HCT116 (cell line): ENCODE measurements at regions not wholly inside any gene's neighbourhood (a gene's known extent, or its start where the extent isn't known, plus 50 kb on each side); places are given as distances from the start of the nearest gene placed in this dataset.

Experiments
- ATAC-seq: fragments of 200-7000 bp; cut with Tn5 transposase; 2 replicates; pipeline ENCODE4 v1.9.1; 2020; ENCODE audit warnings: mild to moderate bottlenecking, moderate library complexity
- BruUV-seq: library from RNA; stranded (reverse); fragments of 400-500 nt; replicated peaks from 2 replicates; lab custom pipeline; 2021; lab: Mats Ljungman, UMichigan
- CTCF ChIA-PET: fragments of 300-600 bp; sonication (Branson Sonifier 250); formaldehyde crosslinking; loops from one replicate; lab custom pipeline; 2021; ENCODE audit warnings: antibody characterized with exemption; lab: Charles Lee
- POLR2A ChIA-PET: fragments of 300-600, 350-600 bp; sonication (Branson Sonifier 250); formaldehyde crosslinking; loops from one replicate; lab custom pipeline; 2021; ENCODE audit warnings: antibody characterized with exemption; lab: Charles Lee
- RAD21 ChIA-PET, 2 experiments: fragments of 300-600 bp; sonication (Branson Sonifier 250); formaldehyde crosslinking; loops; one replicate each; lab custom pipeline; 2023; ENCODE audit warnings: low total read pairs in 2 of 2; ENCODE audit not compliant: uncharacterized antibody in 2 of 2, unreplicated experiment in 2 of 2, low non-redundant PET in 1 of 2; lab: Charles Lee
- DNase-seq: peaks from one replicate; pipeline ENCODE4 v3.0.0-alpha.2; 2010; ENCODE audit warnings: low read depth, low spot score
- H2AFZ ChIP-seq: fragments of 200-600 bp; shearing (Covaris generic), sonication (generic); 2 replicates; pipeline ENCODE4 v1.6.1; 2017; ENCODE audit warnings: low read depth, mixed run types, mixed read lengths, antibody characterized with exemption, low read length; ENCODE audit not compliant: poor library complexity, severe bottlenecking
- H3K27ac ChIP-seq: 2 replicates; pipeline ENCODE4 v1.5.1; 2012; ENCODE audit warnings: low read depth, low read length
- H3K27me3 ChIP-seq: fragments of 200-600 bp; sonication (generic); 2 replicates; pipeline ENCODE4 v1.6.1; 2016; ENCODE audit warnings: mixed run types, low read length, mixed read lengths; ENCODE audit not compliant: insufficient read depth
- H3K36me3 ChIP-seq, 2 experiments: fragments of 200-500 bp in 1 of 2; fragments of 200-600 bp in 1 of 2; sonication (Bioruptor generic) in 1 of 2; sonication (generic) in 1 of 2; 2 replicates each; pipeline versions ENCODE4 v1.5.1 to v1.6.1; 2014 to 2016; ENCODE audit warnings: low read length in 2 of 2, inconsistent platforms in 1 of 2, mixed read lengths in 1 of 2, mixed run types in 1 of 2; ENCODE audit not compliant: insufficient read depth in 2 of 2, control insufficient read depth in 1 of 2
- H3K4me1 ChIP-seq, 2 experiments: fragments of 200-600 bp in 1 of 2; sonication (generic) in 1 of 2; 2 replicates each; pipeline versions ENCODE4 v1.5.1 to v1.6.1; 2012 to 2017; ENCODE audit warnings: low read length in 2 of 2, inconsistent platforms in 1 of 2, mild to moderate bottlenecking in 1 of 2, mixed read lengths in 1 of 2, mixed run types in 1 of 2, moderate library complexity in 1 of 2; ENCODE audit not compliant: insufficient read depth in 2 of 2, control insufficient read depth in 1 of 2
- H3K4me2 ChIP-seq: fragments of 200-600 bp; sonication (generic); 2 replicates; pipeline ENCODE4 v1.6.1; 2017; ENCODE audit warnings: mixed run types, low read length, mixed read lengths
- H3K4me3 ChIP-seq, 2 experiments: fragments of 200-600 bp in 1 of 2; sonication (generic) in 1 of 2; replicated peaks in 1 of 2; 2 replicates each; pipeline ENCODE4 v1.5.1; 2011 to 2016; ENCODE audit warnings: low read length in 2 of 2, control low read depth in 1 of 2, low read depth in 1 of 2, mild to moderate bottlenecking in 1 of 2, mixed read lengths in 1 of 2, mixed run types in 1 of 2
- H3K79me2 ChIP-seq: fragments of 200-600 bp; sonication (generic); 2 replicates; pipeline ENCODE4 v1.6.1; 2017; ENCODE audit warnings: mild to moderate bottlenecking, mixed run types, low read length, moderate library complexity, mixed read lengths; ENCODE audit not compliant: insufficient read depth
- H3K9ac ChIP-seq: fragments of 200-600 bp; sonication (generic); 2 replicates; pipeline ENCODE4 v1.6.1; 2016; ENCODE audit warnings: low read length, mixed read lengths
- H3K9me2 ChIP-seq: fragments of 200-600 bp; sonication (generic), shearing (Covaris generic); 2 replicates; pipeline ENCODE4 v1.6.1; 2017; ENCODE audit warnings: mixed run types, mild to moderate bottlenecking, moderate library complexity; ENCODE audit not compliant: insufficient read depth
- H3K9me3 ChIP-seq, 2 experiments: fragments of 200-500 bp in 1 of 2; fragments of 200-600 bp in 1 of 2; sonication (Bioruptor generic) in 1 of 2; sonication (generic) in 1 of 2; 2 replicates each; pipeline ENCODE4 v1.6.1; 2014 to 2017; ENCODE audit warnings: low read length in 2 of 2, mixed read lengths in 2 of 2, inconsistent platforms in 1 of 2, low read depth in 1 of 2, mild to moderate bottlenecking in 1 of 2, mixed run types in 1 of 2, moderate library complexity in 1 of 2; ENCODE audit not compliant: control insufficient read depth in 1 of 2, insufficient read depth in 1 of 2
- H4K20me1 ChIP-seq: fragments of 200-600 bp; sonication (generic), shearing (Covaris generic); 2 replicates; pipeline ENCODE4 v1.6.1; 2017; ENCODE audit warnings: mixed run types, mild to moderate bottlenecking, moderate library complexity; ENCODE audit not compliant: insufficient read depth
- CBX3 ChIP-seq: IDR thresholded peaks from 2 replicates; pipeline ENCODE4 v1.6.1; 2012; ENCODE audit warnings: low read depth
- CEBPB ChIP-seq: IDR thresholded peaks from 2 replicates; pipeline ENCODE4 v1.6.1; 2012; ENCODE audit warnings: low read depth
- EGR1 ChIP-seq: IDR thresholded peaks from 2 replicates; pipeline ENCODE4 v1.6.1; 2012; ENCODE audit warnings: low read depth
- ELF1 ChIP-seq: IDR thresholded peaks from 2 replicates; pipeline ENCODE4 v1.6.1; 2012; ENCODE audit warnings: low read depth, borderline replicate concordance
- EZH2 ChIP-seq: fragments of 200-600 bp; sonication (generic); IDR thresholded peaks from 2 replicates; pipeline ENCODE4 v1.6.1; 2017; ENCODE audit warnings: antibody characterized with exemption, mixed run types
- EZH2phosphoT487 ChIP-seq: fragments of 200-600 bp; IDR thresholded peaks from 2 replicates; pipeline ENCODE4 v1.6.1; 2018; ENCODE audit warnings: antibody characterized with exemption, borderline replicate concordance
- FOSL1 ChIP-seq: IDR thresholded peaks from 2 replicates; pipeline ENCODE4 v1.6.1; 2012; ENCODE audit warnings: low read depth
- POLR2A ChIP-seq: IDR thresholded peaks from 2 replicates; pipeline ENCODE4 v1.7.0; 2011; ENCODE audit warnings: borderline replicate concordance; ENCODE audit not compliant: insufficient read depth, insufficient read length; ENCODE audit errors: extremely low read depth
- POLR2AphosphoS5 ChIP-seq: IDR thresholded peaks from 2 replicates; pipeline ENCODE4 v1.6.1; 2011; ENCODE audit warnings: mild to moderate bottlenecking, low read depth, low read length, moderate library complexity
- RAD21 ChIP-seq: IDR thresholded peaks from 2 replicates; pipeline ENCODE4 v1.6.1; 2012; ENCODE audit warnings: low read depth, mild to moderate bottlenecking
- SIN3A ChIP-seq: IDR thresholded peaks from 2 replicates; pipeline ENCODE4 v1.6.1; 2012; ENCODE audit warnings: low read depth
- SP1 ChIP-seq: IDR thresholded peaks from 2 replicates; pipeline ENCODE4 v1.6.1; 2012; ENCODE audit warnings: low read depth
- TCF7L2 ChIP-seq: IDR thresholded peaks from 2 replicates; pipeline ENCODE4 v1.7.0; 2011; ENCODE audit warnings: borderline replicate concordance, inconsistent platforms; ENCODE audit not compliant: insufficient read depth, insufficient read length; ENCODE audit errors: extremely low read depth
- YY1 ChIP-seq: IDR thresholded peaks from 2 replicates; pipeline ENCODE4 v1.6.1; 2011; ENCODE audit warnings: low read length, low read depth, moderate library complexity, mild to moderate bottlenecking; ENCODE audit not compliant: insufficient replicate concordance; ENCODE audit errors: extremely low read depth
- ZNF274 ChIP-seq: fragments of 200-500 bp; sonication (Bioruptor generic); IDR thresholded peaks from 2 replicates; pipeline ENCODE4 v1.6.1; 2014; ENCODE audit warnings: mild to moderate bottlenecking, low read depth, low read length, inconsistent platforms
- intact Hi-C: fragments of 100-400 bp; cut with micrococcal nuclease; formaldehyde crosslinking; loops from 2 replicates; pipeline ENCODE4 v1.10.0; 2022
- TF ChIP-seq, protein P1 (sequence below), 3 experiments: fragments of 200-600 bp in 1 of 3; sonication (generic) in 1 of 3; IDR thresholded peaks in 2 of 3; conservative IDR thresholded peaks in 1 of 3; 2 replicates each; pipeline ENCODE4 v1.5.1; 2012 to 2017; ENCODE audit warnings: low read depth in 2 of 3, low read length in 2 of 3, antibody characterized with exemption in 1 of 3, borderline replicate concordance in 1 of 3, control low read depth in 1 of 3, mild to moderate bottlenecking in 1 of 3, mixed read lengths in 1 of 3, mixed run types in 1 of 3, moderate library complexity in 1 of 3; ENCODE audit not compliant: insufficient read depth in 1 of 3
- TF ChIP-seq, protein P2 (sequence below): IDR thresholded peaks from 2 replicates; pipeline ENCODE4 v1.6.1; 2012
- TF ChIP-seq, protein P3 (sequence below): IDR thresholded peaks from 2 replicates; pipeline ENCODE4 v1.6.1; 2012; ENCODE audit warnings: low read depth

DNA sequence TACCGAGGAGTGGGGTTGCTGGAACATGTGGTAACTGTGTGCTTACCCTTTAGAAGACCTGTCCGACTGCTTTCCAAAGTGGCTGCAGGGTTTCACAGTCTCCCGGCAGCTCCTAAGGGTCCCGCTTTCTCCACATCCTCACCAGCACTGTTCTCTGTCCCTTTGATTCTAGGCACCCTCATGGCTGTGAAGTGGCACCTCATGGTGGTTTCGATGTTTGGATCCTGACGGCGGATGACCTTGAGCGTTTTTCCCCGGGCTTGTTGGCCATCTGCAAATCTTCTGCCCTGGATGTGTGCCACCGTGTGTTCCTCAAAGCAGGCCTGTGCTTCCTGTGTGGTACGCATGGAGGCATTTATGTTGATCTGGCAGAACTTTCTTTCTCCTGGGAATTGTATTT, 292.5 kb upstream of the HDAC4 start:
- intact Hi-C loops = no loop called here
- Histone ChIP-seq H3K36me3 (no peaks in the 10 kb centered on the region), H3K4me2 (no peak overlapping the region), H3K27me3 (peaks cover 10% of the 10 kb centered on the region; the same call in 1 of the 2 replicates)
- POLR2A ChIA-PET = no interaction called here
- TF ChIP-seq, protein P1, sequence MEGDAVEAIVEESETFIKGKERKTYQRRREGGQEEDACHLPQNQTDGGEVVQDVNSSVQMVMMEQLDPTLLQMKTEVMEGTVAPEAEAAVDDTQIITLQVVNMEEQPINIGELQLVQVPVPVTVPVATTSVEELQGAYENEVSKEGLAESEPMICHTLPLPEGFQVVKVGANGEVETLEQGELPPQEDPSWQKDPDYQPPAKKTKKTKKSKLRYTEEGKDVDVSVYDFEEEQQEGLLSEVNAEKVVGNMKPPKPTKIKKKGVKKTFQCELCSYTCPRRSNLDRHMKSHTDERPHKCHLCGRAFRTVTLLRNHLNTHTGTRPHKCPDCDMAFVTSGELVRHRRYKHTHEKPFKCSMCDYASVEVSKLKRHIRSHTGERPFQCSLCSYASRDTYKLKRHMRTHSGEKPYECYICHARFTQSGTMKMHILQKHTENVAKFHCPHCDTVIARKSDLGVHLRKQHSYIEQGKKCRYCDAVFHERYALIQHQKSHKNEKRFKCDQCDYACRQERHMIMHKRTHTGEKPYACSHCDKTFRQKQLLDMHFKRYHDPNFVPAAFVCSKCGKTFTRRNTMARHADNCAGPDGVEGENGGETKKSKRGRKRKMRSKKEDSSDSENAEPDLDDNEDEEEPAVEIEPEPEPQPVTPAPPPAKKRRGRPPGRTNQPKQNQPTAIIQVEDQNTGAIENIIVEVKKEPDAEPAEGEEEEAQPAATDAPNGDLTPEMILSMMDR (IDR thresholded peaks at IDR 0.05 in 2 of 3, conservative IDR thresholded peaks at IDR 0.05 in 1 of 3; ENCODE audit: borderline replicate concordance in 1 of 3, insufficient read depth in 1 of 3, low read depth in 2 of 3, low read length in 2 of 3) = no peak
- TF ChIP-seq ELF1 (no peak), EGR1 (no peak), FOSL1 (no peak), CEBPB (no peak), POLR2AphosphoS5 (no peak), EZH2phosphoT487 (no peak), ZNF274 (no peak), POLR2A (no peak), SP1 (no peak), YY1 (no peak), EZH2 (no peak), RAD21 (no peak), TCF7L2 (no peak), SIN3A (no peak), CBX3 (no peak)
- TF ChIP-seq, protein P2, sequence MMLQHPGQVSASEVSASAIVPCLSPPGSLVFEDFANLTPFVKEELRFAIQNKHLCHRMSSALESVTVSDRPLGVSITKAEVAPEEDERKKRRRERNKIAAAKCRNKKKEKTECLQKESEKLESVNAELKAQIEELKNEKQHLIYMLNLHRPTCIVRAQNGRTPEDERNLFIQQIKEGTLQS = no peak
- TF ChIP-seq, protein P3, sequence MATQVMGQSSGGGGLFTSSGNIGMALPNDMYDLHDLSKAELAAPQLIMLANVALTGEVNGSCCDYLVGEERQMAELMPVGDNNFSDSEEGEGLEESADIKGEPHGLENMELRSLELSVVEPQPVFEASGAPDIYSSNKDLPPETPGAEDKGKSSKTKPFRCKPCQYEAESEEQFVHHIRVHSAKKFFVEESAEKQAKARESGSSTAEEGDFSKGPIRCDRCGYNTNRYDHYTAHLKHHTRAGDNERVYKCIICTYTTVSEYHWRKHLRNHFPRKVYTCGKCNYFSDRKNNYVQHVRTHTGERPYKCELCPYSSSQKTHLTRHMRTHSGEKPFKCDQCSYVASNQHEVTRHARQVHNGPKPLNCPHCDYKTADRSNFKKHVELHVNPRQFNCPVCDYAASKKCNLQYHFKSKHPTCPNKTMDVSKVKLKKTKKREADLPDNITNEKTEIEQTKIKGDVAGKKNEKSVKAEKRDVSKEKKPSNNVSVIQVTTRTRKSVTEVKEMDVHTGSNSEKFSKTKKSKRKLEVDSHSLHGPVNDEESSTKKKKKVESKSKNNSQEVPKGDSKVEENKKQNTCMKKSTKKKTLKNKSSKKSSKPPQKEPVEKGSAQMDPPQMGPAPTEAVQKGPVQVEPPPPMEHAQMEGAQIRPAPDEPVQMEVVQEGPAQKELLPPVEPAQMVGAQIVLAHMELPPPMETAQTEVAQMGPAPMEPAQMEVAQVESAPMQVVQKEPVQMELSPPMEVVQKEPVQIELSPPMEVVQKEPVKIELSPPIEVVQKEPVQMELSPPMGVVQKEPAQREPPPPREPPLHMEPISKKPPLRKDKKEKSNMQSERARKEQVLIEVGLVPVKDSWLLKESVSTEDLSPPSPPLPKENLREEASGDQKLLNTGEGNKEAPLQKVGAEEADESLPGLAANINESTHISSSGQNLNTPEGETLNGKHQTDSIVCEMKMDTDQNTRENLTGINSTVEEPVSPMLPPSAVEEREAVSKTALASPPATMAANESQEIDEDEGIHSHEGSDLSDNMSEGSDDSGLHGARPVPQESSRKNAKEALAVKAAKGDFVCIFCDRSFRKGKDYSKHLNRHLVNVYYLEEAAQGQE = no peak
- TF ChIP-seq, all 23 proteins: peak for 0
- Histone ChIP-seq H2AFZ (no peak overlapping the region), H3K9ac (no peak overlapping the region), H3K4me1 (no peaks in the 10 kb centered on the region), H3K4me3 (no peak overlapping the region), H4K20me1 (no peaks in the 10 kb centered on the region), H3K27ac (no peak overlapping the region), H3K79me2 (no peaks in the 10 kb centered on the region), H3K9me3 (no peaks in the 10 kb centered on the region), H3K9me2 (no peaks in the 10 kb centered on the region)
- CTCF ChIA-PET = no interaction called here
- ATAC-seq (no peak), DNase-seq (no peak)
- RAD21 ChIA-PET = no interaction called here
- no TSS peak for BruUV-seq
